Stomach (tissue), 4 donors: ENCODE measurements at regions not wholly inside any gene's neighbourhood (a gene's known extent, or its start where the extent isn't known, plus 50 kb on each side); places are given as distances from the start of the nearest gene placed in this dataset.

Source experiments
- EP300 ChIP-seq: sonication (generic); formaldehyde crosslinking; IDR thresholded peaks from one replicate; pipeline ENCODE4 v1.6.1; 2017; ENCODE audit warnings: antibody characterized with exemption
- POLR2A ChIP-seq, 4 donors: fragments of 450-650 bp; IDR thresholded peaks; one replicate each; pipeline ENCODE4 v1.6.1; 2016; ENCODE audit warnings: antibody characterized with exemption in 4 of 4, control low read depth in 2 of 4, mild to moderate bottlenecking in 1 of 4, moderate library complexity in 1 of 4
- POLR2AphosphoS5 ChIP-seq, 3 donors: sonication (generic); formaldehyde crosslinking; IDR thresholded peaks; one replicate each; pipeline ENCODE4 v1.6.1; 2016; ENCODE audit warnings: antibody characterized with exemption in 3 of 3
- TF ChIP-seq, protein P1 (sequence below), 7 experiments: fragments of 450-650 bp in 4 of 7; fragments of 200-600 bp in 3 of 7; sonication (generic) in 3 of 7; IDR thresholded peaks; one replicate each; pipeline ENCODE4 v1.5.1; 2016 to 2019; ENCODE audit warnings: antibody characterized with exemption in 7 of 7, control low read depth in 2 of 7, mild to moderate bottlenecking in 1 of 7

DNA sequence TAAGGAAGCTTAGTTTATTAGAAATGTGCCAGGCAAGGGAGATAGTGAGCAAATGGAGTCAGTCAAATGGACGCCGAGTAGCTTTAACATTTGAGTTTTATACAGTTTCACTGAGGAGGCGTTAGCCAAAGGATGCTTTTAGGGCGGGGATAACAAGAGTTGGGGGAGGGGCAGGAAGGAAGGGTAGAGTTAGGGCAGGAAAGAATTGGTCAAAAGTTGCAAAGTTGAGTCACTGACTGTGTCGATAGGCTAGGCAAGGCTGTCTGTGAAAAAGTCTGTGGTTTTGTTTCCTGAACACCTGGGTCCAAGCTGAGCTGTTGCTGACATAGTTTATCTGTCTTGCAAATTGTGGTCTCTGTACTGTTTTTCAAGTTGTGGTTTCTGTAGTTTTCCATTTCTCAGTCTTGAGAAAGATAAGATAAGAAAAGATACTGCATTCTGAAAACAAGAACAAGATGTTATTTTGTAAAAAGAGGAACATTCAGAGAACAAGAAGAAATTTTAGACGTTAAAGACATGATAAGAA, 62.6 kb upstream of the RESF1 start:
- TF ChIP-seq, protein P1, sequence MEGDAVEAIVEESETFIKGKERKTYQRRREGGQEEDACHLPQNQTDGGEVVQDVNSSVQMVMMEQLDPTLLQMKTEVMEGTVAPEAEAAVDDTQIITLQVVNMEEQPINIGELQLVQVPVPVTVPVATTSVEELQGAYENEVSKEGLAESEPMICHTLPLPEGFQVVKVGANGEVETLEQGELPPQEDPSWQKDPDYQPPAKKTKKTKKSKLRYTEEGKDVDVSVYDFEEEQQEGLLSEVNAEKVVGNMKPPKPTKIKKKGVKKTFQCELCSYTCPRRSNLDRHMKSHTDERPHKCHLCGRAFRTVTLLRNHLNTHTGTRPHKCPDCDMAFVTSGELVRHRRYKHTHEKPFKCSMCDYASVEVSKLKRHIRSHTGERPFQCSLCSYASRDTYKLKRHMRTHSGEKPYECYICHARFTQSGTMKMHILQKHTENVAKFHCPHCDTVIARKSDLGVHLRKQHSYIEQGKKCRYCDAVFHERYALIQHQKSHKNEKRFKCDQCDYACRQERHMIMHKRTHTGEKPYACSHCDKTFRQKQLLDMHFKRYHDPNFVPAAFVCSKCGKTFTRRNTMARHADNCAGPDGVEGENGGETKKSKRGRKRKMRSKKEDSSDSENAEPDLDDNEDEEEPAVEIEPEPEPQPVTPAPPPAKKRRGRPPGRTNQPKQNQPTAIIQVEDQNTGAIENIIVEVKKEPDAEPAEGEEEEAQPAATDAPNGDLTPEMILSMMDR (IDR thresholded peaks at IDR 0.05): no peak
- TF ChIP-seq EP300 (no peak), POLR2AphosphoS5 (IDR thresholded peaks at IDR 0.05) (peak in 1 of 3 donors; percentile 30), POLR2A (IDR thresholded peaks at IDR 0.05) (no peak)
